OCI-LY7 (cell line): ENCODE measurements at regions not wholly inside any gene's neighbourhood (a gene's known extent, or its start where the extent isn't known, plus 50 kb on each side); places are given as distances from the start of the nearest gene placed in this dataset.

Source experiments
- BruUV-seq: library from RNA; stranded (reverse); fragments of 400-500 nt; replicated peaks from 2 replicates; lab custom pipeline; 2021; lab: Mats Ljungman, UMichigan
- CTCF ChIA-PET: fragments of 300-600 bp; sonication (Branson Sonifier 250); formaldehyde crosslinking; loops from one replicate; lab custom pipeline; 2022; ENCODE audit warnings: antibody characterized with exemption; ENCODE audit not compliant: unreplicated experiment; lab: Charles Lee
- POLR2A ChIA-PET: fragments of 300-600 bp; sonication (Branson Sonifier 250); formaldehyde crosslinking; loops from one replicate; lab custom pipeline; 2022; ENCODE audit warnings: antibody characterized with exemption; lab: Charles Lee
- DNase-seq: peaks from one replicate; pipeline ENCODE4 v3.0.0-alpha.2; 2015; ENCODE audit warnings: low spot score
- H2AFZ ChIP-seq: fragments of 200-600 bp; sonication (generic), shearing (Covaris generic); 2 replicates; pipeline ENCODE4 v1.6.1; 2014; ENCODE audit warnings: mild to moderate bottlenecking, antibody characterized with exemption, low read length, moderate library complexity
- H3K27ac ChIP-seq: fragments of 200-600 bp; sonication (generic); 2 replicates; pipeline ENCODE4 v1.5.1; 2014; ENCODE audit warnings: mixed run types, low read depth, mild to moderate bottlenecking, moderate library complexity, low read length, inconsistent platforms; ENCODE audit not compliant: poor library complexity, severe bottlenecking
- H3K36me3 ChIP-seq: fragments of 200-600 bp; sonication (generic); 2 replicates; pipeline ENCODE4 v1.6.1; 2014; ENCODE audit warnings: mild to moderate bottlenecking, antibody characterized with exemption, low read length, moderate library complexity, mixed read lengths; ENCODE audit not compliant: insufficient read depth
- H3K4me1 ChIP-seq: fragments of 200-600 bp; sonication (generic); 2 replicates; pipeline ENCODE4 v1.5.1; 2014; ENCODE audit warnings: mild to moderate bottlenecking, low read length; ENCODE audit not compliant: insufficient read depth, poor library complexity, severe bottlenecking
- H3K4me2 ChIP-seq: fragments of 200-600 bp; sonication (generic); 2 replicates; pipeline ENCODE4 v1.6.1; 2014; ENCODE audit warnings: mild to moderate bottlenecking, low read length
- H3K4me3 ChIP-seq: fragments of 200-600 bp; sonication (generic); 2 replicates; pipeline ENCODE4 v1.5.1; 2014; ENCODE audit warnings: mild to moderate bottlenecking, low read depth, low read length; ENCODE audit not compliant: poor library complexity, severe bottlenecking
- H3K79me2 ChIP-seq: fragments of 200-600 bp; sonication (generic); 2 replicates; pipeline ENCODE4 v1.6.1; 2016; ENCODE audit warnings: low read depth, mild to moderate bottlenecking, low read length, moderate library complexity, mixed read lengths; ENCODE audit not compliant: insufficient read depth
- H3K9me2 ChIP-seq: fragments of 200-600 bp; sonication (generic); 2 replicates; pipeline ENCODE4 v1.6.1; 2016; ENCODE audit warnings: mild to moderate bottlenecking, low read length, mixed read lengths; ENCODE audit not compliant: insufficient read depth
- H3K9me3 ChIP-seq: fragments of 200-600 bp; sonication (generic); 2 replicates; pipeline ENCODE4 v1.6.1; 2014; ENCODE audit warnings: mild to moderate bottlenecking, mixed run types, low read length, mixed read lengths
- H4K20me1 ChIP-seq: fragments of 200-600 bp; sonication (generic); 2 replicates; pipeline ENCODE4 v1.6.1; 2014; ENCODE audit warnings: mild to moderate bottlenecking, antibody characterized with exemption, low read length, moderate library complexity, mixed read lengths; ENCODE audit not compliant: insufficient read depth
- CTCF ChIP-seq: fragments of 200-600 bp; sonication (generic); conservative IDR thresholded peaks from 2 replicates; pipeline ENCODE4 v1.5.1; 2014; ENCODE audit warnings: mild to moderate bottlenecking, antibody characterized with exemption, low read length, moderate library complexity, mixed read lengths
- EZH2phosphoT487 ChIP-seq: fragments of 200-600 bp; sonication (generic); IDR thresholded peaks from 2 replicates; pipeline ENCODE4 v1.6.1; 2018; ENCODE audit warnings: low read depth, borderline replicate concordance, mild to moderate bottlenecking, mixed run types, antibody characterized with exemption, low read length, moderate library complexity, mixed read lengths
- intact Hi-C: fragments of 100-400 bp; cut with micrococcal nuclease; formaldehyde crosslinking; loops from one replicate; pipeline ENCODE4 v1.10.0; 2022; ENCODE audit not compliant: unreplicated experiment

GRCh38 chr7:31236868-31237267 is 103.7 kb downstream of the NEUROD6 start:
- no peaks in the 10 kb centered on the region for H3K79me2 ChIP-seq
- BruUV-seq: no TSS peak
- ChIA-PET POLR2A (no interaction called here), CTCF (no interaction called here)
- TF ChIP-seq CTCF (no peak), EZH2phosphoT487 (no peak)
- intact Hi-C loops: no loop called here
- no peaks in the 10 kb centered on the region for H3K4me1 ChIP-seq
- H3K4me2 ChIP-seq: no peak overlapping the region
- no peaks in the 10 kb centered on the region for H3K9me2 ChIP-seq
- no peak overlapping the region for H2AFZ ChIP-seq
- H4K20me1 ChIP-seq: no peaks in the 10 kb centered on the region
- no peaks in the 10 kb centered on the region for H3K36me3 ChIP-seq
- no peak for DNase-seq
- H3K9me3 ChIP-seq: no peaks in the 10 kb centered on the region
- no peak overlapping the region for H3K27ac ChIP-seq
- H3K4me3 ChIP-seq: no peak overlapping the region

- Histone ChIP-seq H4K20me1 (no peaks in the 10 kb centered on the region), H3K27ac (no peak overlapping the region), H3K4me2 (no peak overlapping the region), H3K79me2 (no peaks in the 10 kb centered on the region), H3K4me3 (no peak overlapping the region), H3K36me3 (no peaks in the 10 kb centered on the region), H3K4me1 (no peaks in the 10 kb centered on the region), H2AFZ (no peak overlapping the region), H3K9me3 (no peaks in the 10 kb centered on the region), H3K9me2 (no peaks in the 10 kb centered on the region)
- intact Hi-C loops: no loop called here
- BruUV-seq: no TSS peak
- ChIA-PET POLR2A (no interaction called here), CTCF (no interaction called here)
- no peak for DNase-seq
- TF ChIP-seq CTCF: no peak
- TF ChIP-seq EZH2phosphoT487: no peak
Measured at GRCh38 chr7:31234836-31235605, 105.5 kb downstream of the NEUROD6 start.

GRCh38 chr7:31228957-31229356 is 111.6 kb downstream of the NEUROD6 start:
- ChIA-PET POLR2A (no interaction called here), CTCF (no interaction called here)
- Histone ChIP-seq H2AFZ (no peak overlapping the region), H3K79me2 (no peaks in the 10 kb centered on the region), H3K4me2 (no peak overlapping the region), H3K9me2 (no peaks in the 10 kb centered on the region), H4K20me1 (no peaks in the 10 kb centered on the region), H3K4me1 (no peaks in the 10 kb centered on the region), H3K9me3 (no peaks in the 10 kb centered on the region), H3K27ac (no peak overlapping the region), H3K4me3 (no peak overlapping the region), H3K36me3 (no peaks in the 10 kb centered on the region)
- intact Hi-C loops: no loop called here
- no peak for TF ChIP-seq CTCF
- no peak for TF ChIP-seq EZH2phosphoT487
- no TSS peak for BruUV-seq
- no peak for DNase-seq
